MCF 10A (cell line): ENCODE measurements at regions not wholly inside any gene's neighbourhood (a gene's known extent, or its start where the extent isn't known, plus 50 kb on each side); places are given as distances from the start of the nearest gene placed in this dataset.

Source experiments
- BruUV-seq: library from RNA; stranded (reverse); fragments of 400-500 nt; replicated peaks from 2 replicates; lab custom pipeline; 2021; lab: Mats Ljungman, UMichigan
- CTCF ChIA-PET: fragments of 300-600 bp; sonication (Branson Sonifier 250); formaldehyde crosslinking; extraction: SDS; loops from one replicate; lab custom pipeline; 2021; ENCODE audit warnings: antibody characterized with exemption, inconsistent platforms; lab: Yijun Ruan, JAX
- POLR2A ChIA-PET: fragments of 300-600, 350-650 bp; sonication (Branson Sonifier 250); formaldehyde crosslinking; extraction: SDS; loops from one replicate; lab custom pipeline; 2020; ENCODE audit warnings: antibody characterized with exemption, inconsistent platforms; lab: Yijun Ruan, JAX
- DNase-seq: peaks from one replicate; pipeline ENCODE4 v3.0.0-alpha.2; 2018; ENCODE audit not compliant: unreplicated experiment
- H3K27ac Mint-ChIP-seq: one replicate; pipeline ENCODE4 v1.8.0; 2022; ENCODE audit warnings: mild to moderate bottlenecking, low read depth, mixed read lengths; ENCODE audit not compliant: unreplicated experiment
- H3K27me3 Mint-ChIP-seq: one replicate; pipeline ENCODE4 v1.8.0; 2022; ENCODE audit warnings: mixed read lengths; ENCODE audit not compliant: insufficient read depth, unreplicated experiment
- H3K36me3 Mint-ChIP-seq: one replicate; pipeline ENCODE4 v1.8.0; 2022; ENCODE audit warnings: mild to moderate bottlenecking, moderate library complexity, mixed read lengths; ENCODE audit not compliant: insufficient read depth, unreplicated experiment
- H3K4me1 Mint-ChIP-seq: one replicate; pipeline ENCODE4 v1.8.0; 2022; ENCODE audit warnings: mixed read lengths; ENCODE audit not compliant: insufficient read depth, unreplicated experiment
- H3K4me3 Mint-ChIP-seq: one replicate; pipeline ENCODE4 v1.8.0; 2022; ENCODE audit warnings: mild to moderate bottlenecking, moderate library complexity, mixed read lengths; ENCODE audit not compliant: unreplicated experiment
- H3K9me3 Mint-ChIP-seq: one replicate; pipeline ENCODE4 v1.8.0; 2022; ENCODE audit warnings: mixed read lengths; ENCODE audit not compliant: unreplicated experiment
- CTCF ChIP-seq: fragments of 200-600 bp; IDR thresholded peaks from one replicate; pipeline ENCODE4 v1.8.0; 2022; ENCODE audit warnings: antibody characterized with exemption, mild to moderate bottlenecking; ENCODE audit not compliant: unreplicated experiment
- intact Hi-C: fragments of 100-400 bp; cut with micrococcal nuclease; formaldehyde crosslinking; loops from 2 replicates; pipeline ENCODE4 v1.14.1; 2022

GRCh38 chr9:12614488-12614887 lies 78.7 kb upstream of the TYRP1 start:
- H3K9me3 Mint-ChIP-seq, result no peaks in the 10 kb centered on the region
- H3K36me3 Mint-ChIP-seq, result no peaks in the 10 kb centered on the region
- peaks cover 44% of the 10 kb centered on the region for H3K27me3 Mint-ChIP-seq
- ChIA-PET POLR2A (no interaction called here), CTCF (interaction anchor here (0.7 kb wide), 1 partner anchor 184 kb away, joined by 3 read pairs; no protein-coding TSS in a partner anchor)
- no peak overlapping the region for H3K27ac Mint-ChIP-seq
- H3K4me1 Mint-ChIP-seq, result no peaks in the 10 kb centered on the region
- no TSS peak for BruUV-seq
- no peak for TF ChIP-seq CTCF
- no peak overlapping the region for H3K4me3 Mint-ChIP-seq
- no peak for DNase-seq
- intact Hi-C loops, result no loop called here

DNA sequence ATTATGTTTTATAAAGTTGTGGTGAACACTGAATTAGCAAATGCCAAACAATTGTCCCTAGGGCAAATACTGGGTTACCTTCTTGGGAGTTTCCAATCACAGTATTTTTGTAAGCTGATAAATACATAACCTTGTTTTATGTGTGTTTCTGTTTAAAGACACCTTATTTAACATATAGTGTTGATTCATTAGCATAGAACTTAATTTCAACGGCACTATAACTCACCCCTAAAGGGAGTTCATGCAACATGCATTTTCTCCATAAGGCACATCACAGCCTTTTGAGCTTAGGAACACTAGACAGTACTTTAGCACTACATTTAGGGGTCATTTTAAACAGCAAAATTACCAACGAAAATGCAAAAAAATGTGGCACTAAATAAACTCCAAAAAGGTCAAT lies 74.2 kb upstream of the TYRP1 start:
- H3K27me3 Mint-ChIP-seq, result peaks cover 63% of the 10 kb centered on the region
- intact Hi-C loops, result no loop called here
- CTCF ChIA-PET, result interaction anchor here (0.7 kb wide), 1 partner anchor 14 kb away, joined by 3 read pairs; no protein-coding TSS in a partner anchor
- DNase-seq, result no peak
- BruUV-seq, result no TSS peak
- no peaks in the 10 kb centered on the region for H3K4me1 Mint-ChIP-seq
- H3K9me3 Mint-ChIP-seq, result no peaks in the 10 kb centered on the region
- no peak overlapping the region for H3K27ac Mint-ChIP-seq
- TF ChIP-seq CTCF, result no peak
- H3K36me3 Mint-ChIP-seq, result no peaks in the 10 kb centered on the region
- POLR2A ChIA-PET, result no interaction called here
- H3K4me3 Mint-ChIP-seq, result no peak overlapping the region

- Mint-ChIP-seq H3K36me3 (no peaks in the 10 kb centered on the region), H3K27me3 (peaks cover 67% of the 10 kb centered on the region), H3K4me1 (no peaks in the 10 kb centered on the region), H3K9me3 (no peaks in the 10 kb centered on the region), H3K27ac (no peak overlapping the region), H3K4me3 (no peak overlapping the region)
- BruUV-seq, result no TSS peak
- TF ChIP-seq CTCF, result no peak
- DNase-seq, result no peak
- POLR2A ChIA-PET, result no interaction called here
- CTCF ChIA-PET, result interaction anchor here (1.1 kb wide), 1 partner anchor 14 kb away, joined by 3 read pairs; no protein-coding TSS in a partner anchor
- intact Hi-C loops, result no loop called here
Measured at GRCh38 chr9:12625844-12626243, 67.3 kb upstream of the TYRP1 start.

- Mint-ChIP-seq H3K9me3 (no peaks in the 10 kb centered on the region), H3K4me3 (no peak overlapping the region), H3K4me1 (no peaks in the 10 kb centered on the region), H3K36me3 (no peaks in the 10 kb centered on the region), H3K27me3 (peaks cover 75% of the 10 kb centered on the region), H3K27ac (no peak overlapping the region)
- intact Hi-C loops, result no loop called here
- no TSS peak for BruUV-seq
- ChIA-PET CTCF (no interaction called here), POLR2A (no interaction called here)
- no peak for DNase-seq
- no peak for TF ChIP-seq CTCF
Measured at GRCh38 chr9:12627096-12627495, 66.1 kb upstream of the TYRP1 start.
